HG03571 (cell line): ENCODE measurements at regions not wholly inside any gene's neighbourhood (a gene's known extent, or its start where the extent isn't known, plus 50 kb on each side); places are given as distances from the start of the nearest gene placed in this dataset.
"Not testable (repeated sequence)": the region's sequence is repeated elsewhere in the genome, so short reads cannot be mapped to it uniquely, and the experiment has no call there.

Source experiments
- ATAC-seq: cut with Tn5 transposase; IDR thresholded peaks from one replicate; pipeline ENCODE4 v1.9.1; 2021; ENCODE audit not compliant: unreplicated experiment

- not testable (repeated sequence) for ATAC-seq
These were observed 330.1 kb upstream of the AR start for GRCh38 chrX:67213686-67214085.

GRCh38 chrX:67207912-67208311 lies 335.9 kb upstream of the AR start:
- ATAC-seq = no peak

- ATAC-seq = no peak
These were observed 384.4 kb upstream of the AR start for GRCh38 chrX:67159437-67159836.

- no peak for ATAC-seq
These were observed 429.2 kb upstream of the AR start for GRCh38 chrX:67114635-67115034.

GRCh38 chrX:67105758-67106116 lies 438.1 kb upstream of the AR start:
- ATAC-seq = no peak

GRCh38 chrX:67104982-67105757 lies 438.7 kb upstream of the AR start:
- no peak for ATAC-seq

GRCh38 chrX:67100031-67100884 lies 443.6 kb upstream of the AR start:
- no peak for ATAC-seq

GRCh38 chrX:67094061-67094460 lies 449.8 kb upstream of the AR start:
- ATAC-seq = no peak

- ATAC-seq = no peak
These were observed 411.9 kb upstream of the EDA2R start for GRCh38 chrX:67050760-67051159.

GRCh38 chrX:67044866-67045265 lies 406.0 kb upstream of the EDA2R start:
- ATAC-seq = no peak

GRCh38 chrX:67044029-67044653 lies 405.3 kb upstream of the EDA2R start:
- ATAC-seq = no peak

- no peak for ATAC-seq
These were observed 365.6 kb upstream of the EDA2R start for GRCh38 chrX:67004451-67004850.

- ATAC-seq = no peak
These were observed 355.9 kb upstream of the EDA2R start for GRCh38 chrX:66994729-66995128.

- not testable (repeated sequence) for ATAC-seq
These were observed 353.2 kb upstream of the EDA2R start for GRCh38 chrX:66992077-66992476.

GRCh38 chrX:66988331-66988730 lies 349.5 kb upstream of the EDA2R start:
- ATAC-seq = no peak

- ATAC-seq = no peak
These were observed 322.8 kb upstream of the EDA2R start for GRCh38 chrX:66961665-66962064.

- ATAC-seq = no peak
These were observed 292.8 kb upstream of the EDA2R start for GRCh38 chrX:66931713-66932112.

- ATAC-seq = not testable (repeated sequence)
These were observed 291.6 kb upstream of the EDA2R start for GRCh38 chrX:66930516-66930915.

- ATAC-seq = no peak
These were observed 281.4 kb upstream of the EDA2R start for GRCh38 chrX:66920296-66920695.

GRCh38 chrX:66919280-66919832 lies 280.5 kb upstream of the EDA2R start:
- ATAC-seq = no peak

GRCh38 chrX:66918511-66918910 lies 279.6 kb upstream of the EDA2R start:
- ATAC-seq = no peak

GRCh38 chrX:66915893-66916292 lies 277.0 kb upstream of the EDA2R start:
- ATAC-seq = no peak
